Lung (tissue), 11 donors: ENCODE measurements at regions not wholly inside any gene's neighbourhood (a gene's known extent, or its start where the extent isn't known, plus 50 kb on each side); places are given as distances from the start of the nearest gene placed in this dataset.
A peak's percentile ranks its signal among the peaks of the same experiment; 100 is the strongest.

ENCODE experiments used
- ATAC-seq: fragments of 200-7000 bp; cut with Tn5 transposase; one replicate; pipeline ENCODE4 v1.9.1; 2020; ENCODE audit warnings: moderate number of reproducible peaks; ENCODE audit not compliant: insufficient read depth, low FRiP score
- DNase-seq, 3 donors: peaks; one replicate each; pipeline ENCODE4 v3.0.0-alpha.2; 2013 to 2017
- H3K27ac ChIP-seq, 2 donors: one replicate each; pipeline ENCODE4 v1.5.1; 2013; ENCODE audit warnings: mild to moderate bottlenecking in 2 of 2, moderate library complexity in 2 of 2, control low read depth in 1 of 2, inconsistent platforms in 1 of 2, low read depth in 1 of 2, low read length in 1 of 2
- H3K27me3 ChIP-seq, 3 donors: one replicate each; pipeline ENCODE4 v1.5.1; 2013; ENCODE audit warnings: low read length in 2 of 3; ENCODE audit not compliant: control insufficient read depth in 3 of 3, insufficient read depth in 3 of 3
- H3K36me3 ChIP-seq, 4 donors: one replicate each; pipeline ENCODE4 v1.5.1; 2013; ENCODE audit warnings: low read length in 4 of 4, mild to moderate bottlenecking in 1 of 4, moderate library complexity in 1 of 4; ENCODE audit not compliant: control insufficient read depth in 4 of 4, insufficient read depth in 4 of 4
- H3K4me1 ChIP-seq, 5 donors: one replicate each; pipeline ENCODE4 v1.5.1; 2013; ENCODE audit warnings: low read length in 5 of 5, mild to moderate bottlenecking in 2 of 5, moderate library complexity in 1 of 5; ENCODE audit not compliant: control insufficient read depth in 5 of 5, insufficient read depth in 5 of 5
- H3K4me3 ChIP-seq: one replicate; pipeline ENCODE4 v1.5.1; 2013; ENCODE audit warnings: mild to moderate bottlenecking, control low read depth, moderate library complexity
- H3K9ac ChIP-seq, 2 donors: one replicate each; pipeline ENCODE4 v1.5.1; 2013; ENCODE audit warnings: low read length in 2 of 2, control low read depth in 1 of 2; ENCODE audit not compliant: insufficient read depth in 1 of 2
- H3K9me3 ChIP-seq, 4 donors: one replicate each; pipeline ENCODE4 v1.5.1; 2013; ENCODE audit warnings: low read length in 3 of 4, mild to moderate bottlenecking in 1 of 4, moderate library complexity in 1 of 4; ENCODE audit not compliant: control insufficient read depth in 4 of 4, insufficient read depth in 3 of 4
- WGBS, 2 donors: extraction: QIAGEN DNeasy Blood & Tissue Kit; methylation state at CpG; one replicate each; pipeline ENCODE4 v1.1.7; 2013; 5-methylcytosine and 5-hydroxymethylcytosine counted together
- TF ChIP-seq, protein P1 (sequence below): IDR thresholded peaks from 2 replicates; pipeline ENCODE4 v1.5.1; 2012; ENCODE audit warnings: mild to moderate bottlenecking; ENCODE audit errors: control extremely low read depth, extremely low read depth
- donor health status: control.
- donor health status: control.
- donor health status: Bipolar disorder and iron deficiency.
- donor health status: healthy.
- donor health status: DM: yes; HTN: yes; CAD: no.

DNA sequence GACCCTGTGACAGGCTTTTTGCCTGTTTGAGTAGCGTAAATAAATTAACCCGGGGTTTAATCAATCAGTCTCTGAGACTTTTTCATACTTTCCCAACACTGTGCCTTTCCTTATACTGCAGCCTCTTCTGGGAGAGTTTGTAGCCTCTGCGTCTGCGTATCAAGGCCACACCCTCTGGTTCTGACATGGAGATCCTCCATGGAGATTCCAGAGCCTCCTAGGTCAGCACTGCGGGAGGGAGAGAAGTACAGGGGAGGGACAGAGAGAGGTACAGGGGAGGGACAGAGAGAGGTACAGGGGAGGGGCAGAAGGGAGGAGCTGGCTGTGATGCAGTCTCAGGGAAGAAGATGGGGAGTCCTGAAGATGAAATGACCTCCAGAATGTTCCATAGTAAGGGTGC lies 166.0 kb downstream of the ARL4C start:
- no peaks in the 10 kb centered on the region for H3K36me3 ChIP-seq
- DNase-seq = no peak
- H3K4me3 ChIP-seq = no peak overlapping the region
- peaks cover 0 to 13% (median 3%) of the 10 kb centered on the region in 5 donors for H3K4me1 ChIP-seq
- TF ChIP-seq, protein P1, sequence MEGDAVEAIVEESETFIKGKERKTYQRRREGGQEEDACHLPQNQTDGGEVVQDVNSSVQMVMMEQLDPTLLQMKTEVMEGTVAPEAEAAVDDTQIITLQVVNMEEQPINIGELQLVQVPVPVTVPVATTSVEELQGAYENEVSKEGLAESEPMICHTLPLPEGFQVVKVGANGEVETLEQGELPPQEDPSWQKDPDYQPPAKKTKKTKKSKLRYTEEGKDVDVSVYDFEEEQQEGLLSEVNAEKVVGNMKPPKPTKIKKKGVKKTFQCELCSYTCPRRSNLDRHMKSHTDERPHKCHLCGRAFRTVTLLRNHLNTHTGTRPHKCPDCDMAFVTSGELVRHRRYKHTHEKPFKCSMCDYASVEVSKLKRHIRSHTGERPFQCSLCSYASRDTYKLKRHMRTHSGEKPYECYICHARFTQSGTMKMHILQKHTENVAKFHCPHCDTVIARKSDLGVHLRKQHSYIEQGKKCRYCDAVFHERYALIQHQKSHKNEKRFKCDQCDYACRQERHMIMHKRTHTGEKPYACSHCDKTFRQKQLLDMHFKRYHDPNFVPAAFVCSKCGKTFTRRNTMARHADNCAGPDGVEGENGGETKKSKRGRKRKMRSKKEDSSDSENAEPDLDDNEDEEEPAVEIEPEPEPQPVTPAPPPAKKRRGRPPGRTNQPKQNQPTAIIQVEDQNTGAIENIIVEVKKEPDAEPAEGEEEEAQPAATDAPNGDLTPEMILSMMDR = no peak
- WGBS, 2 donors = 74 to 77% methylated on average over 5 of the region's 5 CpGs
- H3K9ac ChIP-seq = no peak overlapping the region
- ATAC-seq = no peak
- H3K9me3 ChIP-seq = no peaks in the 10 kb centered on the region
- peaks cover 0 to 5% (median 0%) of the 10 kb centered on the region in 3 donors for H3K27me3 ChIP-seq
- H3K27ac ChIP-seq = no peak overlapping the region

DNA sequence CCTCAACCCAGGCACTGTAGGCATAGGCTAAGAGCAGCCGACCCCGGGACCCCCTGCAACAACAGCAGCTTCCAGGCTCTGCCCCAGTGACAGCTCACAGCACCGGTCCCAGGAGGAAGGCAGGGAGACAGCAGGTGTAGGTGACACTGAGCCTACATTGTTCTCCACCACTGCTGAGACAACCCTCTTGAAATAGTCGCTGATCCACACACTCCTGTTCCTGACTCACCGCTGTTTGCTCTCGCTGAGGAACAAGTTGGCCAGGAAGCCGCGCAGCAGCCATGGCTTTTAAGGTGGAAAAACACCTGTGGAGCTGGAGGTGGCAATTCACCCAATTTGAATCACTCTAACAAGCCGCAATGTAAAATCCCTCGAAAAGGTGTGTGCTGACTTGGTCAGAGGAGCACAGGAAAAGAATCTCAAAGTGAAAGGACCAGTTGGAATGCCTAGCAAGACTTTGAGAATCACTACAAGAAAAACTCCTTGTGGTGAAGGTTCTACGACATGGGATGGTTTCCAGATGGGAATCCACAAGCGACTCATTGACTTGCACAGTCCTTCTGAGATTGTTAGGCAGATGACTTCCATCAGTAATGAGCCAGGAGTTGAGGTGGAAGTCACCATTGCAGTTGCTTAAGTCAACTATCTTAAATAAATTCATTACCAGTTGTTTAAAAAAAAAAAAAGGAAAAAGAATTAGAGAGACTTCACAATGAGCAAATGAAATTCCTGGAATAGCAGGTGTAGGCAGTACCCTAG lies 167.5 kb downstream of the ARL4C start:
- TF ChIP-seq, protein P1 = no peak
- no peaks in the 10 kb centered on the region for H3K36me3 ChIP-seq
- H3K9ac ChIP-seq = no peak overlapping the region
- no peak overlapping the region for H3K4me3 ChIP-seq
- ATAC-seq = peak; percentile 48
- H3K27ac ChIP-seq = no peak overlapping the region
- DNase-seq = no peak
- peaks cover 0 to 7% (median 0%) of the 10 kb centered on the region in 3 donors for H3K27me3 ChIP-seq
- peaks cover 0 to 4% (median 0%) of the 10 kb centered on the region in 5 donors for H3K4me1 ChIP-seq
- WGBS, 2 donors = 76 to 83% methylated on average over 12 of the region's 12 CpGs
- H3K9me3 ChIP-seq = no peaks in the 10 kb centered on the region

GRCh38 chr2:234328444-234328990 lies 168.4 kb downstream of the ARL4C start:
- ATAC-seq (no peak), DNase-seq (no peak)
- Histone ChIP-seq H3K36me3 (no peaks in the 10 kb centered on the region), H3K9me3 (no peaks in the 10 kb centered on the region), H3K4me3 (no peak overlapping the region), H3K4me1 (no peaks in the 10 kb centered on the region), H3K9ac (no peak overlapping the region), H3K27me3 (peaks cover 0 to 7% (median 0%) of the 10 kb centered on the region in 3 donors), H3K27ac (no peak overlapping the region)
- TF ChIP-seq, protein P1 = no peak
- WGBS, 2 donors = 81 to 91% methylated on average over 12 of the region's 12 CpGs
